ENCODE measurements at regions not wholly inside any gene's neighbourhood (a gene's known extent, or its start where the extent isn't known, plus 50 kb on each side); places are given as distances from the start of the nearest gene placed in this dataset.
"Not testable (repeated sequence)": the region's sequence is repeated elsewhere in the genome, so short reads cannot be mapped to it uniquely, and the experiment has no call there.

DNA sequence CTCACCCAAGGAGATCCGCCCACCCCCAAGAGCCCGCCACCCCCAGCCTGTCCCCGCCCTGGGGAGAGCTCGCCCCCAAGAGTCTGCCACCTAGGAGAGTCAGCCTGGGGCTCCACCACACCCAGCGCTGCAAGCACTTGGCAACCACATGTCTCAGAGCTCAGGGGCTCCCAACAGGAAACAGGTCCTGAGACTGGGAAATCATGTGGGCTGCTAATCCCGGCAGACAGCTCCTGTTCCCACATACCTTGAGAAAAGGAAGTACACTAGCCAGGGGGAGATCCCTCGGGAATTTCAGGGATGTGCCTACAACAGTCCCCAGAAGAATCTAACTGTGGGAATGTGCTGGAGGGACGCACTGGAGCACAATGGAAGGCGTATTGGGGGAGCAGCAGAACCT is 331.4 kb downstream of the ANAPC1 start:
- DNase-seq (ENCODE audit: low spot score): not testable (repeated sequence)

DNA sequence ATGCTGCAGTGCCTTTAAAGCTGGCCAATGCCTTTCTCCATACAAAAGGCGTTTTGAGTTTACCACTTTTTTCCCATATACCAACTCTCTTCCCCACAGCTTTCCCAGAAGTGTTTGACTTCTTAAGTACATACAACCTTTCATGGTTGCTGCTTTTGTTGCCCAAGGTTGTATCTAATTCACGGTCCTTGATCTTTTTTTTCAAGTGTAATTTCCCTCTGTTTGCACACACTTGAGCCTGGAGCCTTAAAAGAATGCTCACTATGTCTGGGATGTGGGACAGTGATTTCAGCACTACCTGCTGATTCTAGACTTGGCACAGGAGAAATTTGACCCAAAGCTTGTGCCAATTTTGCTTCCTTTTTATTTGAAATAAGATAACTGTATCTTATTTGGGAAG is 324.7 kb downstream of the ANAPC1 start:
- not testable (repeated sequence) for DNase-seq (ENCODE audit: low spot score)

DNA sequence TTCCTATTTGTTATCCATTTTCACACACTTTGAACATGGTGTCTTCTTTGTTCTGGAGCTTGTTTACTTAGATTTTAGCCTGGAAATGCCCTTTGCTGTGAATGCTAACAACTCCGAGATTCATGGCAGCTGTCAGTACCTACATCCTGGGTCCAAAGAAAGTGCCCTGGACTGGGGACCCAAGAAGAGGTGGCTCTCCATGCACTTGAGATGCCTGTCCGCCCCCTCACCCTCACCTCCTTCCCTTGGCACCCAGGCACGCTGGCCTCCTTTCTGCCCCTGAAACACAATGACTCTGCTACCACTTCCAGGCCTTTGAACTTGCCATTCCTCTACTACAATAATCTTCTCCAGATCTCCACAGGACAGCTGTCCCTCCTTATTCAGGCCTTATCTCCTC is 324.2 kb downstream of the ANAPC1 start:
- not testable (repeated sequence) for DNase-seq (ENCODE audit: low spot score)

GRCh38 chr2:111566068-111566467 is 317.9 kb downstream of the ANAPC1 start:
- DNase-seq (ENCODE audit: low spot score): not testable (repeated sequence)

DNA sequence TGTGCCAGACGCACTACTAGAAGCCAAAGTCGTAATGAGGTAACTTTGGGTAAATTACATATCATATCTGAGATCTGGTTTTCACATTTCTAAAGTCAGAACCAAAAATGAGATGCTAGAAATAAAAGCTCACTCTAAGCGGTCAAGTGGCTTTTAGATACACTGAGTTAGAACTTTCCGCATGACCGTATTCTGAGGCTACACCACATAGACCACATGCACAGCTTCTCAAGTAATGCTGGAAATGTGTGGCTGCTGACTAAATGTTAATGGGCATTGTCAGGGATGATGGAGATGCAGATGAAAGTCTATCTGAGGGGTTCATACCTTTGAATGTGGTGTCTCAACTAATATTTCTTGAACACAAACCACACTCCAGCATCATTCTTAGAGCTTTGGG is 316.8 kb downstream of the ANAPC1 start:
- not testable (repeated sequence) for DNase-seq (ENCODE audit: low spot score)

- not testable (repeated sequence) for DNase-seq (ENCODE audit: low spot score)
Measured at GRCh38 chr2:111569356-111570199, 314.4 kb downstream of the ANAPC1 start.

GRCh38 chr2:111570300-111571114 is 313.5 kb downstream of the ANAPC1 start:
- DNase-seq (ENCODE audit: low spot score): not testable (repeated sequence)

- DNase-seq (ENCODE audit: low spot score): not testable (repeated sequence)
Measured at GRCh38 chr2:111574803-111575202, 309.2 kb downstream of the ANAPC1 start.

DNA sequence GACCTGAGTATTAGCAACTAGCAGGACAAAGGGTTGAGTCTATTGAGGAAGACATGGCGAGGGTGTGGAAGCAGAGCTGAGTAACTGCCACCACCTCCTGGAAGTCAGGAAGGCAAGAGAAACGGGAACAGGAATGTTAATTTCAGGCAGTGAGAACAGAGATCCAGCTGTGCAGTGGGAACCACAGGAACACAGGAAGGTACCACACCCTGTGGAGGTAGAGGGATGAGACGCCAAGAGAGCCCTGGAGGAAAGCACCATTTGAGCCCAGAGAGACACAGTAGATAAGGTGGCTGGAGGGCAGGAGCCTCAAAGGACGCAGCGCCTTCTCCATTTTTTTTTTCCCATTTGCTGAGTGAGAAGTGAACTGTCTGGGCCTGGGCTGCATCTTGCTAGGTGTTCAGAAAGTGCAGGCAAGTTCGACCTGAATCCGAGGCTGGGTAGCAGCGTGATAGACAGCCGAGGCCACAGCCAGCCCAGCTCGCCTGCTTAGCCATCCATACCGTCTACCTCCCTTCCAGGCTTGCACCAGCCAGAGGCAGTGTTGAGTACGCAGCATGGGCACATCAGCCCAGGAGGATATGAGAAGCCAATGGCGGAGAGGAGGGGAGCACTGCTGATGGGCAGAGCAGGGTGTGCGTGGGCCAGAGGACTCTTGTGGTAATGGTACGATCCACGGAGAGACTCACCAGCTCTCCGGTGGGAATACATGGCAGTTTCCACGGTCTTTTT is 306.7 kb downstream of the ANAPC1 start:
- DNase-seq (ENCODE audit: low spot score): not testable (repeated sequence)

DNA sequence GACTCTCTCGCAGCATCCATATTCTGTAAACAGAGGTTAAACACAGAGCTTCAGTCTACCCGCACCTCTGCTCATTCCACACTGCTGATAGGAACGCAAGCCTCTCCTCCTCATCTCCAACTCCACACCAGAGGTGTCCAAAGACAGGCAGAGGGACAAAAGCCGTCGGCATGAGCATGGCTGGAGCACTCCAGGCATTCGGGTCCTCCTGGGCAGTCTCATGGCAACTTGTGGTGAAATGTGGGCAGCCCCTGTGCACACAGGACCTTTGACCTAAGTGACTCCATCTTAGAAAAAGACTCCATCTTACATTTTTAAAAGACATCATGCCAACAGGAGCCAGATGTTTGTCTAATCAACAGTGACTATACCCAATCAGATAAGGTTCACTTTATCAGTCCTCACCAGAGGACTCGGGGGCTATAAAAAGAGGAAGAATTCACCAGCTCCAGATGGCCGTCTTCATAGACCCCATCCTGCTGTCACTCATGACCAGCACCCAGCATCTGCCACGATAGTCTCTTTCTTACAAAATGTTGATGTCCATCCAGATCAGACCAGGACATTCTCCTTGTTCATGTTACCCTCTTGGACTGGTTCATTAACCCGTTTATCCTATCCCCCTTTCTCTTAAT is 304.4 kb downstream of the ANAPC1 start:
- DNase-seq (ENCODE audit: low spot score): not testable (repeated sequence)

DNA sequence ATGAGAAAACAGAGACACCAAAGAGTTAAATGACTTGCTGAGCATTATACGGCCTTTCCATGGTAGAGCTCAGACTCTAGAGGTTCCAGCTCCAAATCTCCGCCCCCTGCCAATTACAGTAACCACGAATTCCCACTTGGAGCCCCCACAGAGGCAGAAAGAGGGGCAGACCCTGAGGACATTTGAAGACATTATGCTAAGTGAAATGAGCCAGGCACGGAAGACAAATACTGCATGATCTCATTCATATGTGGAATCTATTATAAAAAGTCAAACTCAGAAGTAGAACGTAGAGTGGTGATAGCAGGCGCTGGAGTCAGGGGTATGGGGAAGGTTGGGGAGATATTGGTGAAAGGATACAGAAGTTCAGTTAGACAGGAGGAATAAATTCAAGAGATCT is 303.4 kb downstream of the ANAPC1 start:
- not testable (repeated sequence) for DNase-seq (ENCODE audit: low spot score)

GRCh38 chr2:111582090-111582489 is 301.9 kb downstream of the ANAPC1 start:
- not testable (repeated sequence) for DNase-seq (ENCODE audit: low spot score)

DNA sequence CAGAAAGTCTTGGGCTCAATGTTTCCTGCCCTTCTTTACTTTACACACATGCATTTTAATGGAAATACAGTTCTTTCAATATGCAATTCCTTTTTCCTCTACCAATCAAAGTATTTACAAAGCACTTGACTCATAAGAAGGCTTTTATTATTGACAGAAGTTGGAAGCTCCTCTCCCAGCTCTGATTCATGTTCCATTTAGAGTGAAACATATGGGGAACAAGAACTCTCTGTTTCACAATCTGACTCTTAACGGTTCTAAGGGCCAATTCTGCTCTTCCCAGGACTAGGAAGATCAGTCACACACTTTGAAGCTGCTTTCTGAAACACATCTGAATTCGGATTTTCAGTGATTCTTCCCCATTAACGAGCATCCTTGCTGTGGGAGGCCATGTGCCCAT is 300.5 kb downstream of the ANAPC1 start:
- not testable (repeated sequence) for DNase-seq (ENCODE audit: low spot score)

DNA sequence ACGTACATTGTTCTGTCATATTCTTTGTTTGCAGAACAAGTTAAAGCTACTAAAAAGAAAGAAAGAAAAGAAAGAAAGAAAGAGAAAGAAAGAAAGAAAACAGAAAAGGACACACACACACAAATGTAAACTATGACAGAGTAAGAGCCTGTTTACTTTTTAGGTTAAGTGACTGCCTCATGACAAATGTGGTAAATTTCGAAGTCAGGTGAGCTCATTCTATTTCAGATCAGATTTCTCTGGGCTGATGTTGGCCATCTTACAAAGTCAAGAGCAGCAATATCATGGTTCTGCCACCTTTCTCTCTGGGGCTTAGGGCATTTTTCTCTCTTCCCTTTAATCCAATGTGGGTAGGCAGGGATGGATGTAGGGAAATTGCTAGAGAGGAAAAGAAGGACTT is 299.5 kb downstream of the ANAPC1 start:
- DNase-seq (ENCODE audit: low spot score): not testable (repeated sequence)

- DNase-seq (ENCODE audit: low spot score): not testable (repeated sequence)
Measured at GRCh38 chr2:111584950-111585349, 299.0 kb downstream of the ANAPC1 start.

- not testable (repeated sequence) for DNase-seq (ENCODE audit: low spot score)
Measured at GRCh38 chr2:111586014-111586413, 298.0 kb downstream of the ANAPC1 start.

GRCh38 chr2:111595072-111595471 is 288.9 kb downstream of the ANAPC1 start:
- DNase-seq (ENCODE audit: low spot score): not testable (repeated sequence)

- not testable (repeated sequence) for DNase-seq (ENCODE audit: low spot score)
Measured at GRCh38 chr2:111596808-111597705, 286.9 kb downstream of the ANAPC1 start.

DNA sequence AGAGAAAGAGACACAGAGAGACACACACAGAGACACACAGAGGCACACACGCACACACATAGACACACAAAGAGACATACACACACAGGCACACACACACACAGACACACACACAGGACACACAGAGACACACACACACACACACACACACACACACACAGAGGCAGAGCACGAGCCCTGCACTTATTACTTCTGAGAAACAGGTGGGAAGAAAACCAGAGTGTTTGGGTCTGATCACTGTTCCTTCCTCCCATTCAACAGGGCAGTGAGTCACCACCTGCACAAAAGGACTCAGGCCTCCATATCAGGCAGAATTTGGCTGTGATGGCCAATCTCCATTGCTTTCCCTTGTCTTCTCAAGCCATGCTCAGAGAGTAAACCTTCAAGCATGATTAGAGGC is 285.0 kb downstream of the ANAPC1 start:
- not testable (repeated sequence) for DNase-seq (ENCODE audit: low spot score)

GRCh38 chr2:111602259-111602658 is 281.7 kb downstream of the ANAPC1 start:
- DNase-seq (ENCODE audit: low spot score): not testable (repeated sequence)
